Sigmoid colon (tissue), 6 donors: ENCODE measurements at regions not wholly inside any gene's neighbourhood (a gene's known extent, or its start where the extent isn't known, plus 50 kb on each side); places are given as distances from the start of the nearest gene placed in this dataset.

Experiments used
- DNase-seq: peaks from one replicate; pipeline ENCODE4 v3.0.0-alpha.2; 2019
- H3K27ac ChIP-seq, 4 donors: fragments of 200-600 bp; sonication (generic); one replicate each; pipeline ENCODE4 v1.5.1; 2016 to 2019; ENCODE audit warnings: mild to moderate bottlenecking in 1 of 4
- H3K27me3 ChIP-seq, 3 donors: fragments of 200-600 bp; sonication (generic); one replicate each; pipeline ENCODE4 v1.5.1; 2019; ENCODE audit warnings: mild to moderate bottlenecking in 1 of 3
- H3K36me3 ChIP-seq, 4 donors: fragments of 200-600 bp; sonication (generic); one replicate each; pipeline ENCODE4 v1.5.1; 2016 to 2019
- H3K4me1 ChIP-seq, 4 donors: fragments of 200-600 bp; sonication (generic); one replicate each; pipeline ENCODE4 v1.5.1; 2017 to 2019
- H3K4me3 ChIP-seq, 4 donors: fragments of 200-600 bp; sonication (generic); one replicate each; pipeline ENCODE4 v1.5.1; 2017 to 2019; ENCODE audit warnings: mild to moderate bottlenecking in 2 of 4, moderate library complexity in 1 of 4
- H3K9me3 ChIP-seq, 4 donors: fragments of 200-600 bp in 3 of 4; sonication (generic) in 3 of 4; one replicate each; pipeline versions ENCODE4 v1.5.1 to v1.6.1; 2013 to 2019
- EP300 ChIP-seq, 4 donors: sonication (generic); formaldehyde crosslinking; IDR thresholded peaks; one replicate each; pipeline ENCODE4 v1.6.1; 2017; ENCODE audit warnings: antibody characterized with exemption in 4 of 4
- POLR2A ChIP-seq, 2 donors: fragments of 450-650 bp; IDR thresholded peaks; one replicate each; pipeline ENCODE4 v1.6.1; 2016; ENCODE audit warnings: antibody characterized with exemption in 2 of 2, mild to moderate bottlenecking in 2 of 2, moderate library complexity in 2 of 2
- POLR2AphosphoS5 ChIP-seq, 4 donors: sonication (generic); formaldehyde crosslinking; IDR thresholded peaks; one replicate each; pipeline ENCODE4 v1.6.1; 2017; ENCODE audit warnings: antibody characterized with exemption in 4 of 4
- WGBS, 2 donors: extraction: QIAGEN DNeasy Blood & Tissue Kit; methylation state at CpG; one replicate each; pipeline ENCODE4 v1.1.7; 2013; 5-methylcytosine and 5-hydroxymethylcytosine counted together
- intact Hi-C: fragments of 100-400 bp; cut with DNase I; formaldehyde crosslinking; loops from one replicate; pipeline ENCODE4 v1.15.1; 2023
- TF ChIP-seq, protein P1 (sequence below), 4 experiments: fragments of 450-650 bp in 3 of 4; fragments of 200-600 bp in 1 of 4; IDR thresholded peaks; one replicate each; pipeline ENCODE4 v1.5.1; 2016 to 2019; ENCODE audit warnings: antibody characterized with exemption in 4 of 4, mild to moderate bottlenecking in 3 of 4, moderate library complexity in 2 of 4
- donor health status: healthy with polysubstance abuse.
- donor health status: healthy.

DNA sequence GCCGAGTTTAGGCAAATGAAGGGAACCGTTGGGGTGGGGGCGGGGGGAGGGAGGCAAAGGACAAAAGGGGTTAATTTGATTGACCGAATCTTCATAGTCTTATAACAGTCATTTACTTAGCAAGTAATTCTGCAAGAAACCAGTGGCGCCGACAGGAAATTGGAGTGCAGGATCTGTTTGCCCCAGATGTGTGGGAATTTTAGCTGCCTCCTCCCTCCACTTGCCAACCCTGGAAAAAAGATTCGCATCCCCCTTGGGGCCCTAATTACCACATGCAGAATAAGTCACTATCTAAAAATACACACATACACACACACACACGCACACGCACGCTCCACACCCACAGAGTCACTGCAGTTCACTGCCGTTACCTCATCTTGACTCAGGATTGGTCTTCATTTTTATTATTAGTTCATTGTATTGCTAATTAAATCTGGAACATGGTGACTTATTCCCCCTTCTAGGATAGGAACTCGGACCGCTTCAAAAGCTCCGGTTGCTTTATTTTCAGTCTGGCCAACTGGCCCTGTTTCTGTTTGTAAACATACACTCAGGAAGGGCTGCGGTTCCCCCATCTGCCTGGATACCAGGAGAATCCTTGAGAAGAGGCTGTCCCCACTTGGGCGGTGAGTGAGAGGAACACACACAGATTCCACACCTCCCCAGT, 241.6 kb upstream of the SALL1 start:
- Histone ChIP-seq H3K36me3 (no peaks in the 10 kb centered on the region), H3K9me3 (peaks cover 0 to 6% (median 2%) of the 10 kb centered on the region in 4 donors), H3K27ac (no peak overlapping the region), H3K27me3 (peaks cover 0 to 11% (median 0%) of the 10 kb centered on the region in 3 donors), H3K4me1 (no peaks in the 10 kb centered on the region), H3K4me3 (no peak overlapping the region)
- WGBS, 2 donors, result 56 to 71% methylated on average over 16 of the region's 16 CpGs
- intact Hi-C loops, result no loop called here
- no peak for TF ChIP-seq EP300 (IDR thresholded peaks at IDR 0.05)
- TF ChIP-seq, protein P1, sequence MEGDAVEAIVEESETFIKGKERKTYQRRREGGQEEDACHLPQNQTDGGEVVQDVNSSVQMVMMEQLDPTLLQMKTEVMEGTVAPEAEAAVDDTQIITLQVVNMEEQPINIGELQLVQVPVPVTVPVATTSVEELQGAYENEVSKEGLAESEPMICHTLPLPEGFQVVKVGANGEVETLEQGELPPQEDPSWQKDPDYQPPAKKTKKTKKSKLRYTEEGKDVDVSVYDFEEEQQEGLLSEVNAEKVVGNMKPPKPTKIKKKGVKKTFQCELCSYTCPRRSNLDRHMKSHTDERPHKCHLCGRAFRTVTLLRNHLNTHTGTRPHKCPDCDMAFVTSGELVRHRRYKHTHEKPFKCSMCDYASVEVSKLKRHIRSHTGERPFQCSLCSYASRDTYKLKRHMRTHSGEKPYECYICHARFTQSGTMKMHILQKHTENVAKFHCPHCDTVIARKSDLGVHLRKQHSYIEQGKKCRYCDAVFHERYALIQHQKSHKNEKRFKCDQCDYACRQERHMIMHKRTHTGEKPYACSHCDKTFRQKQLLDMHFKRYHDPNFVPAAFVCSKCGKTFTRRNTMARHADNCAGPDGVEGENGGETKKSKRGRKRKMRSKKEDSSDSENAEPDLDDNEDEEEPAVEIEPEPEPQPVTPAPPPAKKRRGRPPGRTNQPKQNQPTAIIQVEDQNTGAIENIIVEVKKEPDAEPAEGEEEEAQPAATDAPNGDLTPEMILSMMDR (IDR thresholded peaks at IDR 0.05), result no peak
- DNase-seq, result no peak

DNA sequence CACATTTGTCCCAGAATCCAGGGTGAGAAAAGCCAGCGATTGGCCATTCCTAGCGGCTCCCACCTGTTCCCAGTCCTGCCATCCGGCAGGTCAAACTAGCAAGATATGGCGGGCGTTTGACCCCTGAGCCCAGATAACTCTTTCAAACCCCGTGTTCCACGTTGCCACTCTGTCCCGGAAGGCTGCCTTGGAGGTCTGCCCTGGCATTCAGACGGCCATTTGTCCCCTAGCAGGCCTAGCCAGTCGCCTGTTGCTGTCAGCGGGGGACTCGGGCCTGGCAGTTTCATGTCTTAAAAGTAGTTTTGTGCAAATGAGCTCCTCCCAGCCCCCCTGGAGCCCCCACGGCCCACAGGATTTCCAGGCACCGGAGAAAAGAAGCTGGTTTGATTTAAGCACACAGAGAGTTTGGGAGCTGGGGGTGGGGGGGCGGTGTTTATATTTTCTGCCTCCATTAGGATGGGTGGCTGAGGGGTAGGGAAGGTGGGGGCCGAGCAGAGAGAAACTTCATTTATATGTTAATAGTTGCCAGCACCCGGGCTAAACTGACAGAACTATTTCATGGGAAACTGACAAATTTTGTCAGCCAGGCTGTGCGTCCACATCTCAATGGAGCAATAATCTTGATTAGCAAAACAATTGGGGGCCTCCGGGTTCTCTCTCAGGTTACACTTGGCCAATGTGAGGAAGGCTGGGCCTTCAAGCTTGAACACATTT, 240.9 kb upstream of the SALL1 start:
- no peak overlapping the region for H3K27ac ChIP-seq
- peaks cover 0 to 6% (median 2%) of the 10 kb centered on the region in 4 donors for H3K9me3 ChIP-seq
- 55 to 64% methylated on average over 19 of the region's 19 CpGs for WGBS, 2 donors
- no peak for DNase-seq
- H3K4me3 ChIP-seq, result no peak overlapping the region
- peaks cover 0 to 11% (median 0%) of the 10 kb centered on the region in 3 donors for H3K27me3 ChIP-seq
- H3K36me3 ChIP-seq, result no peaks in the 10 kb centered on the region
- no peak for TF ChIP-seq EP300 (IDR thresholded peaks at IDR 0.05)
- TF ChIP-seq POLR2AphosphoS5 (IDR thresholded peaks at IDR 0.05), result no peak
- no peak for TF ChIP-seq POLR2A (IDR thresholded peaks at IDR 0.05)
- TF ChIP-seq, protein P1 (IDR thresholded peaks at IDR 0.05), result no peak
- no peaks in the 10 kb centered on the region for H3K4me1 ChIP-seq
- intact Hi-C loops, result no loop called here

DNA sequence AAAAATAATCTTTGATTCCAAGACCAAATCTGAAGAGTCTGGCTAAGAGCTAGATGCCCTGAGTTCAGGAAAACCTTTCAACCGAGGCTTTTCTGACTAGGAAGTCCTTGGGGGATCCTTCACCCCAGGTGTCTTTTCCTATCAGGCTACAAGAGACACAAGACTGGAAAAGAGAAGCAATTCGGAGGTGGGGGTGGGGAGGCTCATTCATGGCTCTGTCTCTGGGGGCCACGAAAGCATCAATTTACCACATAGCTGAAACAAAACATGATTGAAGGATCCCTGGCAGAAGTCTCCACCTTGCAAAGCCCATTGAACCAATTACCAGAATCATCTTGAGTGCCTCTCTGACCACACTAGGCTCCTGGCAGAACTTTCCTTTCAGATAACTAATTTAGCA, 239.8 kb upstream of the SALL1 start:
- H3K4me1 ChIP-seq, result no peaks in the 10 kb centered on the region
- 63% methylated on average over 3 of the region's 3 CpGs for WGBS, 2 donors

DNA sequence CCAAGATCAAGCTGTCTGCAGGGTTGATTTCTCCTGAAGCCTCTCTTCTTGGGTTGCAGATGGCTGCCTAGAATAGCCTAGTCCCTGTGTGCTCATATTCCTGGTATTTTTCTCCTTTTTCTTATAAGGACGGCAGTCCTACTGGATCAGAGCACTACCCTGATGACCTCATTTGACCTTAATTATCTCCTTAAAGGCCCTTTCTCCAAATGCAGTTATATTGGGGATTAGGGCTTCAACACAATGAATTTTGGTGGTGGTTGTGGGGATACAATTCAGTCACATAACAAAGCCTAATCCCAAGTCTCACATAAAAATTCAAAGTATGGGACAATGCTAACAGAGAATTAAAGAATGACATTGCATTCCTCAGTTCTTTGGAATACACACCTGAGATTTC, 238.8 kb upstream of the SALL1 start:
- H3K9me3 ChIP-seq, result peaks cover 0 to 6% (median 2%) of the 10 kb centered on the region in 4 donors
- no peak for DNase-seq
- WGBS, 2 donors, result 43 to 60% methylated on average over 1 of the region's 1 CpG
- H3K27me3 ChIP-seq, result peaks cover 0 to 11% (median 0%) of the 10 kb centered on the region in 3 donors
- no peaks in the 10 kb centered on the region for H3K36me3 ChIP-seq
- TF ChIP-seq, protein P1 (IDR thresholded peaks at IDR 0.05), result no peak
- TF ChIP-seq POLR2AphosphoS5 (IDR thresholded peaks at IDR 0.05) (no peak), EP300 (IDR thresholded peaks at IDR 0.05) (no peak), POLR2A (IDR thresholded peaks at IDR 0.05) (no peak)
- H3K27ac ChIP-seq, result no peak overlapping the region
- intact Hi-C loops, result no loop called here
- H3K4me1 ChIP-seq, result no peaks in the 10 kb centered on the region
- H3K4me3 ChIP-seq, result no peak overlapping the region

More for the DNA sequence above, 239.8 kb upstream of the SALL1 start:
- Histone ChIP-seq H3K9me3 (peaks cover 0 to 6% (median 2%) of the 10 kb centered on the region in 4 donors), H3K27ac (no peak overlapping the region), H3K36me3 (no peaks in the 10 kb centered on the region), H3K4me3 (no peak overlapping the region), H3K27me3 (peaks cover 0 to 11% (median 0%) of the 10 kb centered on the region in 3 donors)
- TF ChIP-seq, protein P1 (IDR thresholded peaks at IDR 0.05), result no peak
- TF ChIP-seq POLR2A (IDR thresholded peaks at IDR 0.05) (no peak), EP300 (IDR thresholded peaks at IDR 0.05) (no peak), POLR2AphosphoS5 (IDR thresholded peaks at IDR 0.05) (no peak)
- DNase-seq, result no peak
- intact Hi-C loops, result no loop called here
